ENCODE measurements at regions not wholly inside any gene's neighbourhood (a gene's known extent, or its start where the extent isn't known, plus 50 kb on each side); places are given as distances from the start of the nearest gene placed in this dataset.

- Histone ChIP-seq H3K4me3 (ENCODE audit: insufficient read depth, low read depth, low read length) (no peak overlapping the region), H3K27me3 (ENCODE audit: control insufficient read depth, insufficient read depth, low read length) (no peaks in the 10 kb centered on the region), H3K36me3 (replicated peaks; ENCODE audit: control insufficient read depth, insufficient read depth, low read length) (no peaks in the 10 kb centered on the region)
- no peak for DNase-seq
These were observed 263.4 kb downstream of the MRTFB start for GRCh38 chr16:14334366-14335080.

- Histone ChIP-seq H3K27me3 (ENCODE audit: control insufficient read depth, insufficient read depth, low read length) (no peaks in the 10 kb centered on the region), H3K4me3 (ENCODE audit: insufficient read depth, low read depth, low read length) (no peak overlapping the region), H3K36me3 (replicated peaks; ENCODE audit: control insufficient read depth, insufficient read depth, low read length) (no peaks in the 10 kb centered on the region)
- no peak for DNase-seq
These were observed 262.2 kb downstream of the MRTFB start for GRCh38 chr16:14333361-14333760.

- DNase-seq = no peak
- Histone ChIP-seq H3K36me3 (replicated peaks; ENCODE audit: control insufficient read depth, insufficient read depth, low read length) (peaks cover 2% of the 10 kb centered on the region), H3K4me3 (ENCODE audit: insufficient read depth, low read depth, low read length) (no peak overlapping the region), H3K27me3 (ENCODE audit: control insufficient read depth, insufficient read depth, low read length) (no peaks in the 10 kb centered on the region)
These were observed 259.9 kb downstream of the MRTFB start for GRCh38 chr16:14331020-14331419.

- no peaks in the 10 kb centered on the region for H3K27me3 ChIP-seq (ENCODE audit: control insufficient read depth, insufficient read depth, low read length)
- peaks cover 2% of the 10 kb centered on the region for H3K36me3 ChIP-seq (replicated peaks; ENCODE audit: control insufficient read depth, insufficient read depth, low read length)
- DNase-seq = no peak
- no peak overlapping the region for H3K4me3 ChIP-seq (ENCODE audit: insufficient read depth, low read depth, low read length)
These were observed 258.7 kb downstream of the MRTFB start for GRCh38 chr16:14329727-14330350.

GRCh38 chr16:14325502-14326401, 254.6 kb downstream of the MRTFB start:
- Histone ChIP-seq H3K27me3 (ENCODE audit: control insufficient read depth, insufficient read depth, low read length) (no peaks in the 10 kb centered on the region), H3K36me3 (replicated peaks; ENCODE audit: control insufficient read depth, insufficient read depth, low read length) (peaks cover 2% of the 10 kb centered on the region), H3K4me3 (ENCODE audit: insufficient read depth, low read depth, low read length) (no peak overlapping the region)
- no peak for DNase-seq

- H3K36me3 ChIP-seq (replicated peaks; ENCODE audit: control insufficient read depth, insufficient read depth, low read length) = peaks cover 2% of the 10 kb centered on the region
- H3K4me3 ChIP-seq (ENCODE audit: insufficient read depth, low read depth, low read length) = no peak overlapping the region
- no peak for DNase-seq
- no peaks in the 10 kb centered on the region for H3K27me3 ChIP-seq (ENCODE audit: control insufficient read depth, insufficient read depth, low read length)
These were observed 253.5 kb downstream of the MRTFB start for GRCh38 chr16:14324581-14324980.

- Histone ChIP-seq H3K4me3 (ENCODE audit: insufficient read depth, low read depth, low read length) (no peak overlapping the region), H3K27me3 (ENCODE audit: control insufficient read depth, insufficient read depth, low read length) (no peaks in the 10 kb centered on the region), H3K36me3 (replicated peaks; ENCODE audit: control insufficient read depth, insufficient read depth, low read length) (no peaks in the 10 kb centered on the region)
- DNase-seq = no peak
These were observed 251.1 kb downstream of the MRTFB start for GRCh38 chr16:14322186-14322585.

- no peak overlapping the region for H3K4me3 ChIP-seq (ENCODE audit: insufficient read depth, low read depth, low read length)
- H3K36me3 ChIP-seq (replicated peaks; ENCODE audit: control insufficient read depth, insufficient read depth, low read length) = no peaks in the 10 kb centered on the region
- no peaks in the 10 kb centered on the region for H3K27me3 ChIP-seq (ENCODE audit: control insufficient read depth, insufficient read depth, low read length)
- DNase-seq = no peak
These were observed 250.4 kb downstream of the MRTFB start for GRCh38 chr16:14321542-14321941.

- no peak for DNase-seq
- Histone ChIP-seq H3K36me3 (replicated peaks; ENCODE audit: control insufficient read depth, insufficient read depth, low read length) (no peaks in the 10 kb centered on the region), H3K4me3 (ENCODE audit: insufficient read depth, low read depth, low read length) (no peak overlapping the region), H3K27me3 (ENCODE audit: control insufficient read depth, insufficient read depth, low read length) (no peaks in the 10 kb centered on the region)
These were observed 249.3 kb downstream of the MRTFB start for GRCh38 chr16:14320406-14320805.

Data from H7 (cell line).